ENCODE measurements at regions not wholly inside any gene's neighbourhood (a gene's known extent, or its start where the extent isn't known, plus 50 kb on each side); places are given as distances from the start of the nearest gene placed in this dataset.
"Not testable (repeated sequence)": the region's sequence is repeated elsewhere in the genome, so short reads cannot be mapped to it uniquely, and the experiment has no call there.

DNA sequence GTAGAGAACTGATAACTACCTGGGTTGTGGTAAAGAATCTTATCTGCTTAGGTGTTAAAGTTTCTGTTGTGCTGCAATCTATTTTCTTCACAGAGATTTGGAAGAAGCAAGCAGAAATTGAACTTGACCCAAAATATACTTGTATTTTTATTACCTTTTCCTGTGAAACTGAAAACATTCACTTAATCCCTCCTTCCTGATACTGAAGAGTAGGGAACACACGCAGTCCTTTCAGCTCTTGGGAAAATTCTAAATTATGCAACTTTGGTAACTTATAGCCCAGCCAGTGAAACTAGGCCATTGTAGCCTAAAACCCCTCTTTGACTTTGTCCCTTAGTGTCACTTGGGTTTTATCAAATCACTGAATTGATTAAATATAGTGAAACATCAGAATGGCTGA, 128.4 kb upstream of the MEIS1 start:
- DNase-seq, result no peak

DNA sequence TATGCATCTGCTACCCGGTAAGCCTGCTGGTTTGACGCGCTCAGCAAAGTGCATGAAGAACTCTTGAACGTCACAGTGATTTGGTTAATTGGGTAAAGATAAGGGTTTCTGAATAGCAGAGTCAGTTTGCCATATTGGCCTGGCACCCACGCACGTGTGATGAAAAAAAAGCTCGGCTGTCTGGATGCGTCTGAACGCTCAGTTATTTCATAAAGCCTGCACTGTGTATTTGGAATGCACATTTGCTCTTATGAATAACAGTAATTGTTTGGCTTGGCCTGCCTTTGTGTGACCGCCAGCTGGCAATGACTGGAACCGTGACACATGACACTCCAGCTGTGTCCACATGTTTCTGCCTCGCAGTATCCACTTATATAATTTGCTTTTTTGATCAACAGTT, 129.2 kb upstream of the MEIS1 start:
- DNase-seq, result no peak

DNA sequence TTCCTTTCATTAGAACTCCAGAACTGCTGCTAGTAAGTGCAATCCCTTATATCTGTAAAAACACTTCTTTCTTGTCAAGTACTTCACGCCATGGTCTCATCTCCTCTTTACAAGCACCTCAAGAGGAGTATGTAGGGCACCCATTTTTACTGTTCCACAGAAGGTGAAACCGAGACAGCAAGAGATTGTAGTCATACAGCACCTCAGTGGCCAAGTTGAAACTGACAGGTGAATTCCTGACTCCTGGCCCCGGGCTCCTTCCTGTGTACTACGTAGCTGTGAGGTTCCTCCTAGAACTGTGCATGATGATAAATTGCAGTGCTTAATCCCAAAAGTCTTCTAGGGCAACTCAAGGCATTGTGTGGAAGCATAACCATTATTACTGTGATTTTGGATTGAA, 131.5 kb upstream of the MEIS1 start:
- no peak for DNase-seq

DNA sequence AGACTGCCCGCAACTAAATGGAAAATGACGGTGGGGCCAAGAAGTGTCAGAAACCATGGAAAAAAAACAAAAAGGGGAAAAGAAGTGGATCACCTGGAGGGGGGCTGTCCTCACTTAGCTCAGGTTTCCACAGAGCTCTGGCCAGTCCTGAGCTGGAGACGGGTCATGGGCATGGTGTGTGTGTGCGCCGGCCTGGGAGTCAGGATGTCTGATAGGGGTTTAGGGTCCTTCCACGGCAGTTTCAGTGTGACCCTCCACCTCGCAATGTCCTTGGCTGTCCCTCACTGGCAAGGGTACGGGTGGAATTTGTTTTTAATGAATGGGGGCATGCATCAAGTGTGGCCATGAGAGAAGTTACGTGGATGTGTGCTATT, 133.2 kb upstream of the MEIS1 start:
- no peak for DNase-seq

DNA sequence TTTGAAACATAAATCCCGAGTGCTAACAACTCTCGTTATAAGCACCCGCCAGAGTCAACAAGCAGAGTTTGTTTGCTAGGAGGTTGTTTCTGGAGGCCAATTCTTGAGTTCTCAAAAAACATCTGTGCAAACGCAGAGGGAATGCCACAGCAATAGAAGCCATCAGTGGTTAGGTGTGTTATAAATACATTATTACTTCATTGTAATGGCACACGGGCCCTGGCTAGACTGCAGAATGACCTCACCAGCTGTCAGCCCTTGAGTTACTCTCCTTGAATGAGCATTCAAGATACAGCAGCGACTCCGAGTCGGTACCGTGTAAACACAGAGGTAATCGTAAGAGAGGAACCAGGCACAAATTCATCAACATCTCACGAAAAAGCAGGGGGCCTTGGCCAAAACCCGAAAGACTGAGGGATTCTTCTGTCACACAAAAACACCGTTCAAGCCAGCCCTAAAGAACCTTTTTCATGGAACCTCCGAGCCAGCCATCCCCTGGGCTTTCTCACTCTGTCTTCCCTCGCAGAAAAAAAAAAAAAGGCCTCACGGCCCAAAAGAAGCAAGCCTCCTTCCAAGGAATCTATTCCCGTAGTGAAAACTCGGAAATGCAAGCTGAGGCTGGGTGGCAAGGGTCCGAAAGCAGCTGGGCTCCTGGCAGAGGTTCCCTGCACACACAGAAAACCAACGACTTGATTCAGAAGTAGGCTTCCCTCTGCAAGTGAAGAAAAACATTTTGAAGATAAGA, 133.7 kb upstream of the MEIS1 start:
- DNase-seq, result peak; percentile 43

DNA sequence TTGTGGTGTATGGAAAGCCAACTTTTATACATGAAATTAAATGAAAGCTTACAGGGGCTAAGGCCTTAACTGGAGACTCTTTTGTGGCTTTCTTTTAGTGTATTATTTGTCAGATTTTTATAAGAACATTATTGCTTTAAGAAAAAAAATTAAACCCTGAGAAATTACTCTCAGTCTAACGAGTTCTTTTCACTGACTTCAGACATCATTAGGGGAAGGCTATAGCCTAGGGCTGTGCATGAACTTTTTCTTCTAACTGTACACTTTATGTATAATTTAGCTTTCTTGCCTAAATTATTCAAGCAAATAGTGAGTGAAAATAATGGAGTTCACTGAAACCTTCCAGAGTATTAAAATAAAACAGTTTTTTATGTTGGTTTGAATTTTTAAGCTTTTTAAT, 151.1 kb upstream of the MEIS1 start:
- no peak for DNase-seq

DNA sequence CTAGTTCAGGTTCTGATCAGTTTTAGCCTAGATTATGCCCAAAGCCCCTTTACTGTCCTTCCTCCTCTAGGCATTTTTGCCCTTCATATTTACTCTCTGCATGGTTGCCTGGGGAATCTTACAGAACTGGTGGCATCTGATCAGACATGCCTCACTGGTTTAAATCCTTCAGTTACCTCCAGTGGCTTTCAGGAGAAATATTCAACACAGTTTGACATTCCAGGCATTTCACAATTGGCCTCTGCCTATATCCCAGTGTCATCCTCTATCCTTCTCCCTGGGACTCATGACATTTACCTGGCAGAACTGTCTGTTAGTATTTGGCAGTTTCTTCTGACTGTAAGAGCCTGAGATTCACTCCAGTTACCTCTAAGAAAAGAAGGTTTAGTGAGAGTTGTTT, 152.9 kb upstream of the MEIS1 start:
- DNase-seq, result no peak

DNA sequence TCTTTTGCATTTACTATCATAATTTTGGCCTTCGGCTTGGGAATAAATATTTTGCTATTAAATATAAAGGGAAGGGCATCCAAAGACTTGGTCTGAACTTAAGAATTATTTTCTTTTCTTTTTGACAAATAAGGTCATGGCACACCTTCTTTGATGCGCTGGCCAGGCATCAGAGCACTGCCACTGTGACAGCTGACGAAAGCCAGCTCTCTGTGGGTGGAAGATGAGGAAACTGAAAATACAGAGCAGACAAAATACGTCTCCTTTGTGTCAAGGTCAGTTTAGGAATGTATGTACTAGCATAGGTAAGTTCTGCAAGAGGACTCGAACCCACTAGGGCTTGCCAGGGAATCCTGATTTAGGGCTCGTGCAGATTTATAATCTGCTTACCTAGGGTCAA, 155.9 kb upstream of the MEIS1 start:
- DNase-seq, result no peak

DNA sequence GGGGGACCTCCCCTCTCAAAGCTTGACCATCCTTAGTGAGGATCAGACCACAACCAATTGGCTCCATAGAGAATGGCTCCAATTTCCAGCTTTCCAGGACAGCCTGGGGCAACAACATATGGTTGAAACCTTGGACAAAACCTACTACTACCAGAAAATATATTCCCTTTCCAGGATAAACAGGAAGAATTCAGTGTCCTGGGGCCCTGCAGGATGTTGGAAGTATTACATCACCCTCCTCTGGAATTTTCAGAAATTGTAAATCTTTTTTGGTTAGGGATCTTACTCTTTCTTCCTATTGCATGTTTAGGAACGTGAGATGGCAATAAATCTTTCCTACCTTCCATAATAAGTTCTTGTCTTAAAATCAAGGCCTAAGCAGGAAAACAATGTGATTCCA, 158.9 kb upstream of the MEIS1 start:
- no peak for DNase-seq

DNA sequence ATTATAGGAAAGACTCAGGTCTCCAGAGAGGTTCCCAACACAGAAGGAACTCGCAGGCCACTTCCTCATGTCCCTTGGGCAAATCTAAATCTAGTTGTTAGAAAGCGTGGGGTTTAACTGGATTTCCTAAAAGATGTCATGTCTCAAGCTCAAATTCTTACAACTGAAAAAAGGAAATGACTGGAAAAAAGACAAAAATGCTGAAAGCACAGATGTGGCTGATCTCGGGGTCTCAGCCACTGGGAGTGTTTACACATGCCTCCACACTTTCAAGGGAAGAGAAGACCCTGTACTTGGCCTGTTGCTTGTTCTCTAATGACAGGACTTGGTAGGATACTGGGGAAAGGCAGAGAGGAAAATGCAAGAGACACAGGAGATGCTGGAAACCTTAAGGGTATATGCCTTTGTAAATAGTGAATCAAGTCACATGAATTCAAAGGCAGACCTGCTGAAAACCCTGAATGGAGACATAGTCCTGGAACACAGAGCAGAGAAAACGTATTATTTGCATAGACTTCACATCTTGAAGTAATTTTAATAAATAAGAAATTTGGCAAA, 160.9 kb upstream of the MEIS1 start:
- DNase-seq, result no peak

DNA sequence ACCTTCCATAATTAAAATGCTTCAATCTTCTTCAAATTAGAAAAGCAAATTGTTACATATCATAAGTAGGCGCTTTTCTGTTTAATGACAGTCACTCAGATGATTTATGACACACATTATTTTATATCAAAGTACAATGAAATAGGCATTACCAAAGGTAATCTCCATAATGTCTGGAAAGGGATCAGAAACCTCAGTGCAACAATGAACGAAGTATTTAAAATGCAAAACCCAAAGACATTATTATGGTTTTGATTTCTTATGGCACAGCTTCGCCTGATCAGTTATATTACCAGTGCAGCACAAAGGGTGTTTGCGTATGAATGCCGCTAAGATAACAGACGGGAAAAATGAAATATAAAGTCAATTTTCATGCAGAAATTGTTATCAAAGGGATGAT, 162.2 kb upstream of the MEIS1 start:
- DNase-seq, result no peak

DNA sequence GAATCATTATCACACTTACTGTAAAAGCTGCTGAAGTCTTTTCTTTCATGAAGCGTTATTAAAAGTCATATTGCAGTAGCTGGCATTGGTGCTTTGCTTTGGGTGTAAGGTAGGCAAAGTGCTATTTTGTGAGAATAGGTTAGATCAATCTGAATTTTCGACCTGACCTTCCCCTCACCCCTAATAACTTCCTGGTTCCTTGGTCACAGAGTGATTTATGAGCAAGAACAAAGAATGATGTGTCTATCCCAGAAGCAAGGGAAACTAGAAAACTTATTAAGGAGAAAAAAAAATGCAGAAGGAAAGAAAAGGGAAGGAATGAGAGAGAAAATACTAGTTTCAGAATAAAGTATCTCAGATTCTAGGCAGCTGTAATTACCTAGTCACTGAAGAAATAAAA, 163.1 kb upstream of the MEIS1 start:
- DNase-seq, result no peak

DNA sequence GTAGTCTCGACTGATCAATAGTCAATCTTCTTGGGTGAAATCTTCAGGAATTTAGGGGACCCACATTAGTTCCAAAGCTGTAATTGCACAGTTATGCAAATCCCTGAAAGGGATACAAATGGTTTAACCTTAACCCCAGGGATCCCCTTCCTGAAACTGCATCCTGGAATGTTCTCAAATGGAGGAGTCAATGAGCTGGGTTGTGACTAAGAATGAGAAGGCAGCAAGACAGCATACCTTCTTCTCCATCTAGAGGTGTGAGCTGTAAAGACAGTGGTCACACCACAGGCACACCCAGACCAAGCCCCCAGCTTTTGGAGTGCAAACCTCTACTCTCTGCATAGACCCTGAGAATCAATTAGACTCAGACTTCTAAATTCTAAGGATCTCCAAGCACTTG, 164.7 kb upstream of the MEIS1 start:
- DNase-seq, result no peak

DNA sequence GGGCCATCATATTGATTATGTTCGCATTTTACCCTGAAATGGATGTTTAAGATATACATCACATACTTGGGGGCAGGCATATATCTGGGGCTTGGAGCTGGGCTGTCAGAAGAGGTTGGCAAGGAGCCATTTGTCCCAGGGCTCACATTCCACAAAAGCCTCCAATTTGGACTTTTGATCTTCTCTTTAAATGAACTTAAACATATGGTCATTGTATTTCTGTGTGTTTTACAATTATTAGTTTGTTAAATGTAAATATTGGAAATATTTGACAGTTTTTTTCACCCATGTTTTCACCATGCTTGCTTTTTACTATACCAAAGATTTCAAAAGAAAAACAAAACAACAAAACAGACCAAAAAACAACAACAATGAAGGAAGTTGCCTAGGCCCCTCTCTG, 165.8 kb upstream of the MEIS1 start:
- no peak for DNase-seq

DNA sequence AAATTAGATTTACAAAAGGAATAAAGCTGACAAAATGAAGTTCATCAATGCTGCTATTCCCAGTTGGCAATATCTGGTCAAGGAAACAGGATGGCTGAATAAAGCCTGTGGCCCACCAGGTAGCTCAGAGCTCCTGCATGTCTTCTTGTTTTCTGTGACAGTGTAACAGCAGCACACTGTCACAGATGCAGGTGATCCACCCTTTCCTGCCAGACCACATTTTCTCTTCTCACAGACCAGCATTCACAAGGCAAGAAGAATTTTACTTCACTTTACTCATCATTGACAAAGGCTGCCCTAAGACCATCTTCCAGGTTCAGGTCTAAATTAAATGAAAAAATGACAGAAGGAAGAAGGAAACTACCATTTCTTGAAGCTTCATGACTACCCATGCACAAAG, 166.2 kb upstream of the MEIS1 start:
- DNase-seq, result no peak

DNA sequence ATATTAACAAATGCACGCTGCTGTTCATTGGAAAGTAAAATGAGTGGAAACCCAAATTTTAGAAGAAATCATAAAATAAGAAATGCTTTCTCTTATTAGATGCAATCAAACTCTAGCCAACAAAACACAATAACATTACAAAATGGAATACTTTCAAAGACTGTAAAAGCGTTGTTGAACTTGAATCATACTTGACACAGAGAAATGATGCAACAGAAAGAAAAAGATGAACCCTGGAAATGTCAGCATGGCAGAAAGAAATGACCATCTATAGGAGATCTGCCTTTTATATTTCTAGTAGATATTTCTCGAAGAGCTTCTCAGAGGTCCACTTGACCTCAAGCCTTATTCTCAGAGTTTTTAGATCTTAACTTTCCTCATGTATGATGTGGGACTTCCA, 170.6 kb upstream of the MEIS1 start:
- no peak for DNase-seq

DNA sequence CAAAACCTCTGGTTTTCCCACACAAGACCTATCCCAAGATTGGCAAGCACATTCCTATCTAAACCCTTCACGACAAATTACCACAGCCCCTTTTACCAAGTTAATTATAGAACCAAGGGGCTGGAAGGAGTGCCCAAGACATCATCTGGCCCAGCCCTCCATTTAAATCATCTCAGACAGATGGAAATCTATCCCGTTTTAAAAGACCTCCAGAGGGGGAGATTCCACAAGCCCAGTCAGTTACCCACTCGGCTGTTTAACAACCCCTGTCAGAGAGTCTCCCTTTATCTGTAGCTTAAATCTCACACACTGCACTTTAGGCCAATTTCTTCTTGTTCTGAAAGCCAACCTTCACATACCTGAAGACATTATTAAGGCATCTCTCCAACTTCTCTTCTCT, 179.1 kb upstream of the MEIS1 start:
- DNase-seq, result no peak

DNA sequence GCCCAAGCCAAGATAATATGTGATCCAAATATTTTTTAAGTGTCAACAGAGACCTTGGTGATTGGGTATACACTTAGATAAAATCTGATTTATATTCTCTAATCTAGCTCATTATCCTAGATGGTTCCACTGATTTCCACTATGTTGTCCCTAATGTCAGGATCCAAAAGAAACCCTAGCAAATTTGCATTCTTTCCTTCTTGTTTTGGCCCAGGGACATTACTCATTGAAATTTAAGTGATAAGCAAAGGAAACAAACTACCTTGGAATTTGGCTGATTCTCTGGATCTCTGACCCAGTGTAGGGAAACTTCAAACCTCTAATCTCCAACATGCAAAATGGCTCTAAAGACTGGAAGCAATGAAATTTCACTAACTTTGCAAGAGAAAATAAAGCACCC, 179.8 kb upstream of the MEIS1 start:
- no peak for DNase-seq

DNA sequence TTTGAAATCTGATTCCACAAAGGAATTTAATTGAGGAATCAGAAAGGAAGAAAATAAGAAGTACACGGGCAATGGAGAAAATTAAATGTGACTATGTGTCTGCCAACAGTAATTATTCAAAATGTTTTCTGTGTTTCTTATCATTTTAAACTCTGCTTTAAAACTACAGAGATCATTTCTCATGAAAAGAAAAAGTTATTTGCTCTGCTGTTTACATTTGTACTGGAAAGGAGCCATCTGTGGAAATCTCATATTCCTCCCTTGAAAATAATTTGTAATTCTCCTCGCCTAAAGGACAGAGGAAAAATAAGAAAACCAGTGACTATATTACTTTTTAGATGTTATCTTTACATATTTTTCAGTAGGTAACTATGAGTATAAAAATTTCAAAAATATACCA, 181.9 kb upstream of the MEIS1 start:
- DNase-seq, result no peak

DNA sequence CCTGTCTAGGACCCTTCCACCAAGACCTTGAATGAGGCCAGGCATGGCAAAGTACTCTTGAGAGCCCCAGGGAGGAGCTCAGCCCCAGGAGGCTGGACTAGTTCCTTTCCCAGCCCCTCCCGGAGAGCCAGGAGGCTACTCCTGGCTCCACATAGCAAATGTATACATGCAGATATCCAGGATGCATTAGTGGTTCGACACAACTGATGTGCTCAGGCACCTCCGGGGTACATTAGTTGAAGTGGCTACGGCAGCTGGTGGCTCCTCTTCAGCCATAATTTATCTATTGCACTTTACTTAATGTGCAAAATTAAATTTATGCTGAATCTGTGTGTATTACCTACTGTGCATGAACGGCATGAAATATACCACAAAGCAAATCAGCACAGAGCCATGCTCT, 182.8 kb upstream of the MEIS1 start:
- DNase-seq, result peak; percentile 54

DNA sequence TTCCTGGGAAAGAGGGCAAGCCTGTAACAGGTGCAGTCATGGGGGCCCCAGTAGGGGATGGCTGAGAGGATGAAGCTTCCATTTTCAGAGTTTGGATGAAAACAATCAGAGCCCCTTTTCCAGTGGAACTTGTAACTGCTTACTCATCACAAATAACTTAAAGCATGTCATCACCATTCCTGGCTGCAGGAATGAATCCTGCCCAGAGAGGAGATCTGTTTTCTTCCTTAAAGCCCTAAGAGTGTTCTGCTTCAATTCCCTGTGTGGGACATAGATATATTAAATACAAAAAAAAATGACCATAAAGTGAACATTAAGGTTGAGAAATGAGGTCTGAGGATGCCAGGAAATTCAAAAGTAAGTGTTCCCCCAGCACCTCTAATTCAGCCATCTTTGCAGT, 183.4 kb upstream of the MEIS1 start:
- no peak for DNase-seq

DNA sequence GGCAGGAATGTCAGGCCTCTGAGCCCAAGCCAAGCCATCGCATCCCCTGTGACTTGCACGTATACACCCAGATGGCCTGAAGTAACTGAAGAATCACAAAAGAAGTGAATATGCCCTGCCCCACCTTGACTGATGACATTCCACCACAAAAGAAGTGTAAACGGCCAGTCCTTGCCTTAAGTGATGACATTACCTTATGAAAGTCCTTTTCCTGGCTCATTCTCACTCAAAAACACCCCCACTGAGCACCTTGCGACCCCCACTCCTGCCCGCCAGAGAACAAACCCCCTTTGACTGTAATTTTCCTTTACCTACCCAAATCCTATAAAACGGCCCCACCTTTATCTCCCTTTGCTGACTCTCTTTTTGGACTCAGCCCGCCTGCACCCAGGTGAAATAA, 185.8 kb upstream of the MEIS1 start:
- DNase-seq, result not testable (repeated sequence)

DNA sequence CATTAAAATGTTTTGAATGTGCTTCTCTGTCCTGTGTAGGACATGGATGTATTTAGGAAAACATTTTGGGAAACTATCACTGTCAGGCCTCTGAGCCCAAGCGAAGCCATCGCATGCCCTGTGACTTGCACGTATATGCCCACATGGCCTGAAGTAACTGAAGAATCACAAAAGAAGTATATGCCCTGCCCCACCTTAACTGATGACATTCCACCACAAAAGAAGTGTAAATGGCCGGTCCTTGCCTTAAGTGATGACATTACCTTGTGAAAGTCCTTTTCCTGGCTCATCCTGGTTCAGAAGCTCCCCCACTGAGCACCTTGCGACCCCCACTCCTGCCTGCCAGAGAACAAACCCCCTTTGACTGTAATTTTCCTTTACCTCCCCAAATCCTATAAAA, 191.1 kb upstream of the MEIS1 start:
- DNase-seq, result not testable (repeated sequence)

DNA sequence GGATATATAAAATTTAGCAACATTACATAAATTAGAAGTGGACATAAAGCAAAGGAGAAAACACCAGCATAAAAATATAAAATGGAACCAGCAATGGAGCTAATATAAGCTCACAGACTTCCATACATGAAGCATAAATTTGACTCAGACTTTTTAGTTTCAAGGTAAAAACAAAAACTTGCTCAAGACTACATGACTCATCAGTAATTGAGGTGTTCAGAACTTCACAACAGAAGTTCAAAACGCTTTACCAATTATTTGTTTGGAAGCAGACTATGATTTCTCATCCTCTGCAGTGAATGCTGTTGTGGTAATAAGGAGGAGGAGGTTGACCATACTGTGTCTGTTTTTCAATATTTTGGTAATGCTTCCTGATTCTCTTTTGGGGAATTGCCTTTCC, 192.0 kb upstream of the MEIS1 start:
- DNase-seq, result not testable (repeated sequence)

DNA sequence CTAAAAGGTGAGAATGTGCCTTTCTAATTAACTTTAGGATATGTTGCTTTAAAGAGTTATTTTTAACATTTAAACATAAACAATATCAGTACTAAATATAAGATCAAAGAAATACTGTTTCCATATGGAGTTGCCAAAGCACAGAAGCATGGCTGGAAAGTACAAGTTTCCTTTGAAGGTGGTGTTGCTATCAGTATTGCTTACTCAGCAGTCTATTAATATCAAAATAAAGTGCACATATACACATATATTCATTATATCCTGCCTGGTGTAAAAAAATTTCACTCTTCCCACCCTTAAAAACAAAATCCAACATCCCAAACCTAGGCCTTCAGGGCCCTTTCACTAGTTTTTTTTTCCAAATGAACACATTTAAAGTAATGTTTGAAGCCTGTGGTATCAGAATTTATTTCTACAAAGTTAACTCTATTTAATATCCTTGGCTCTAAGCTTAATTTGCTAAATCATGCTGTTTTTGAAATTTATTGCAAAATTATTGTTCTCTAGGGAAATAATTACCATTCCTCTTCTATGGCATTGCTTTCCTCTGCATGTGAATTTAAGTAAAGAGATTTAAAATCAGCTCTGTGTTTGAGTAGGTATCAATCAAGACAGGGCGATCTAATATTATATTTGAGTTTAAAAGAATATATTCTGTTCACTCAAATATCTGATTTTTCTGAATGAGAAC, 192.7 kb upstream of the MEIS1 start:
- no peak for DNase-seq

Data from NCI-H524 treated with DMSO at 0.1 percent for 48 hours (cell line).